ENCODE measurements at regions not wholly inside any gene's neighbourhood (a gene's known extent, or its start where the extent isn't known, plus 50 kb on each side); places are given as distances from the start of the nearest gene placed in this dataset.

GRCh38 chr2:217151509-217152206 lies 291.8 kb upstream of the TNP1 start:
- no peaks in the 10 kb centered on the region for H3K4me1 ChIP-seq (ENCODE audit: control insufficient read depth in 2 of 2, insufficient read depth in 2 of 2, low read length in 2 of 2)

GRCh38 chr2:217150236-217150635 lies 290.4 kb upstream of the TNP1 start:
- no peaks in the 10 kb centered on the region for H3K36me3 ChIP-seq (replicated peaks in 1 of 2; ENCODE audit: control extremely low read depth in 1 of 2, control insufficient read depth in 1 of 2, extremely low read depth in 1 of 2, insufficient read depth in 2 of 2, low read length in 1 of 2)
- H4K20me1 ChIP-seq (ENCODE audit: control insufficient read depth, insufficient read depth, low read length, poor library complexity, severe bottlenecking), result no peaks in the 10 kb centered on the region
- H3K9me3 ChIP-seq (ENCODE audit: control extremely low read depth in 1 of 3, control insufficient read depth in 2 of 3, insufficient read depth in 1 of 3, low read length in 2 of 3), result no peaks in the 10 kb centered on the region
- Mint-ChIP-seq H3K9me3 (ENCODE audit: insufficient read depth) (no peaks in the 10 kb centered on the region), H3K27me3 (peaks cover 11% of the 10 kb centered on the region), H3K27ac (no peak overlapping the region), H3K4me3 (no peak overlapping the region), H3K4me1 (no peaks in the 10 kb centered on the region)
- no CpG with 5 or more reads among the region's 4 CpGs for WGBS (ENCODE audit: insufficient coverage)
- DNase-seq (no peak), ATAC-seq (ENCODE audit: low read depth) (no peak)
- no peak overlapping the region for H3K27ac ChIP-seq (ENCODE audit: low read length in 2 of 2)
- H3K4me1 ChIP-seq (ENCODE audit: control insufficient read depth in 2 of 2, insufficient read depth in 2 of 2, low read length in 2 of 2), result no peaks in the 10 kb centered on the region
- TF ChIP-seq EZH2 (IDR thresholded peaks at IDR 0.05; ENCODE audit: borderline replicate concordance, insufficient read depth, low read depth, low read length, poor library complexity, severe bottlenecking), result no peak
- TF ChIP-seq CTCF (IDR thresholded peaks at IDR 0.05), result no peak
- H3K4me2 ChIP-seq (replicated peaks; ENCODE audit: low read depth, low read length, poor library complexity, severe bottlenecking), result no peak overlapping the region
- H3K9ac ChIP-seq (ENCODE audit: low read length), result no peak overlapping the region
- intact Hi-C loops (cut with micrococcal nuclease), result no loop called here
- peaks cover 0 to 7% (median 0%) of the 10 kb centered on the region in 4 experiments for H3K27me3 ChIP-seq (replicated peaks in 1 of 4; ENCODE audit: control extremely low read depth in 1 of 4, control insufficient read depth in 3 of 4, insufficient read depth in 4 of 4, low read length in 3 of 4)
- H2AFZ ChIP-seq (ENCODE audit: insufficient read depth, low read depth, low read length, poor library complexity, severe bottlenecking), result no peak overlapping the region
- CTCF ChIA-PET, result no interaction called here
- POLR2A ChIA-PET, result no interaction called here
- no peak overlapping the region for H3K4me3 ChIP-seq (ENCODE audit: control extremely low read depth in 1 of 5, extremely low read depth in 1 of 5, insufficient read depth in 1 of 5, low read depth in 2 of 5, low read length in 4 of 5)
- H3K79me2 ChIP-seq (ENCODE audit: control insufficient read depth, insufficient read depth, low read length), result no peaks in the 10 kb centered on the region

More at GRCh38 chr2:217151509-217152206, 291.8 kb upstream of the TNP1 start:
- Mint-ChIP-seq H3K4me1 (no peaks in the 10 kb centered on the region), H3K9me3 (ENCODE audit: insufficient read depth) (no peaks in the 10 kb centered on the region), H3K4me3 (no peak overlapping the region), H3K27me3 (peaks cover 11% of the 10 kb centered on the region), H3K27ac (no peak overlapping the region)
- 91% methylated on average over 8 of the region's 10 CpGs for WGBS (ENCODE audit: insufficient coverage)
- Histone ChIP-seq H3K9me3 (ENCODE audit: control extremely low read depth in 1 of 3, control insufficient read depth in 2 of 3, insufficient read depth in 1 of 3, low read length in 2 of 3) (no peaks in the 10 kb centered on the region), H4K20me1 (ENCODE audit: control insufficient read depth, insufficient read depth, low read length, poor library complexity, severe bottlenecking) (no peaks in the 10 kb centered on the region), H2AFZ (ENCODE audit: insufficient read depth, low read depth, low read length, poor library complexity, severe bottlenecking) (no peak overlapping the region), H3K79me2 (ENCODE audit: control insufficient read depth, insufficient read depth, low read length) (no peaks in the 10 kb centered on the region), H3K36me3 (replicated peaks in 1 of 2; ENCODE audit: control extremely low read depth in 1 of 2, control insufficient read depth in 1 of 2, extremely low read depth in 1 of 2, insufficient read depth in 2 of 2, low read length in 1 of 2) (no peaks in the 10 kb centered on the region), H3K9ac (ENCODE audit: low read length) (no peak overlapping the region), H3K27ac (ENCODE audit: low read length in 2 of 2) (no peak overlapping the region), H3K27me3 (replicated peaks in 1 of 4; ENCODE audit: control extremely low read depth in 1 of 4, control insufficient read depth in 3 of 4, insufficient read depth in 4 of 4, low read length in 3 of 4) (peaks cover 0 to 6% (median 0%) of the 10 kb centered on the region in 4 experiments), H3K4me3 (ENCODE audit: control extremely low read depth in 1 of 5, extremely low read depth in 1 of 5, insufficient read depth in 1 of 5, low read depth in 2 of 5, low read length in 4 of 5) (no peak overlapping the region), H3K4me2 (replicated peaks; ENCODE audit: low read depth, low read length, poor library complexity, severe bottlenecking) (no peak overlapping the region)
- DNase-seq, result no peak
- POLR2A ChIA-PET, result no interaction called here
- CTCF ChIA-PET, result no interaction called here
- intact Hi-C loops (cut with micrococcal nuclease), result no loop called here
- ATAC-seq (ENCODE audit: low read depth), result no peak
- no peak for TF ChIP-seq CTCF (IDR thresholded peaks at IDR 0.05)
- TF ChIP-seq EZH2 (IDR thresholded peaks at IDR 0.05; ENCODE audit: borderline replicate concordance, insufficient read depth, low read depth, low read length, poor library complexity, severe bottlenecking), result no peak
